Stimulated activated naive B cell treated with anti-CD40 and anti-IgM and Interleukin-4, amounts not matched to agents 10 μg/mL and 1 μg/mL and 100 μg/mL, for 72 hours (primary cell): ENCODE measurements at regions not wholly inside any gene's neighbourhood (a gene's known extent, or its start where the extent isn't known, plus 50 kb on each side); places are given as distances from the start of the nearest gene placed in this dataset.

ENCODE experiments used
- ATAC-seq, 2 donors: fragments of 150-1000 bp; cut with Tn5 transposase; replicated peaks; 2 replicates each; pipeline ENCODE4 v1.10.0; 2021; ENCODE audit warnings: moderate library complexity in 1 of 2
- DNase-seq: peaks from one replicate; pipeline ENCODE4 v3.0.0; 2021
- H3K27ac Mint-ChIP-seq: one replicate; pipeline ENCODE4 v1.8.0; 2022; ENCODE audit warnings: mild to moderate bottlenecking, mixed read lengths
- H3K27me3 Mint-ChIP-seq, 2 donors: one replicate each; pipeline ENCODE4 v1.8.0; 2022; ENCODE audit warnings: mixed read lengths in 2 of 2
- H3K36me3 Mint-ChIP-seq, 2 donors: one replicate each; pipeline ENCODE4 v1.8.0; 2022; ENCODE audit warnings: mixed read lengths in 2 of 2, mild to moderate bottlenecking in 1 of 2
- H3K4me1 Mint-ChIP-seq, 2 donors: one replicate each; pipeline ENCODE4 v1.8.0; 2022; ENCODE audit warnings: mixed read lengths in 2 of 2, mild to moderate bottlenecking in 1 of 2
- H3K4me3 Mint-ChIP-seq, 2 donors: one replicate each; pipeline ENCODE4 v1.8.0; 2022; ENCODE audit warnings: mild to moderate bottlenecking in 2 of 2, mixed read lengths in 2 of 2, moderate library complexity in 1 of 2
- H3K9me3 Mint-ChIP-seq, 2 donors: one replicate each; pipeline ENCODE4 v1.8.0; 2022; ENCODE audit warnings: mixed read lengths in 2 of 2, mild to moderate bottlenecking in 1 of 2

GRCh38 chr16:13856398-13856797, 63.6 kb upstream of the ERCC4 start:
- H3K27ac Mint-ChIP-seq, result no peak overlapping the region
- ATAC-seq (no peak), DNase-seq (no peak)
- no peak overlapping the region for H3K4me3 Mint-ChIP-seq
- no peaks in the 10 kb centered on the region for H3K4me1 Mint-ChIP-seq
- H3K9me3 Mint-ChIP-seq, result peaks cover 2% of the 10 kb centered on the region in 2 donors
- peaks cover 25 to 30% of the 10 kb centered on the region in 2 donors for H3K27me3 Mint-ChIP-seq
- peaks cover 0 to 2% of the 10 kb centered on the region in 2 donors for H3K36me3 Mint-ChIP-seq

GRCh38 chr16:13856811-13857511, 63.0 kb upstream of the ERCC4 start:
- Mint-ChIP-seq H3K4me3 (no peak overlapping the region), H3K27me3 (peaks cover 22 to 30% of the 10 kb centered on the region in 2 donors), H3K9me3 (peaks cover 0 to 2% of the 10 kb centered on the region in 2 donors), H3K27ac (no peak overlapping the region), H3K36me3 (no peaks in the 10 kb centered on the region), H3K4me1 (no peaks in the 10 kb centered on the region)
- DNase-seq, result no peak
- no peak for ATAC-seq

GRCh38 chr16:13858873-13859580, 60.9 kb upstream of the ERCC4 start:
- peaks cover 10 to 11% of the 10 kb centered on the region in 2 donors for H3K9me3 Mint-ChIP-seq
- no peak overlapping the region for H3K4me3 Mint-ChIP-seq
- no peak for DNase-seq
- no peaks in the 10 kb centered on the region for H3K4me1 Mint-ChIP-seq
- no peak overlapping the region for H3K27ac Mint-ChIP-seq
- peaks cover 25 to 30% of the 10 kb centered on the region in 2 donors for H3K27me3 Mint-ChIP-seq
- no peak for ATAC-seq
- peaks cover 1 to 3% of the 10 kb centered on the region in 2 donors for H3K36me3 Mint-ChIP-seq

GRCh38 chr16:13863075-13863765, 56.7 kb upstream of the ERCC4 start:
- Mint-ChIP-seq H3K4me3 (no peak overlapping the region), H3K9me3 (peaks cover 16 to 19% of the 10 kb centered on the region in 2 donors), H3K36me3 (peaks cover 4 to 7% of the 10 kb centered on the region in 2 donors), H3K27me3 (peaks cover 12 to 27% of the 10 kb centered on the region in 2 donors), H3K27ac (no peak overlapping the region), H3K4me1 (peaks cover 5 to 11% of the 10 kb centered on the region in 2 donors)
- ATAC-seq (no peak), DNase-seq (no peak)

GRCh38 chr16:13864689-13865088, 55.3 kb upstream of the ERCC4 start:
- H3K4me3 Mint-ChIP-seq, result peak overlapping the region in 1 of 2 donors; percentile 17
- ATAC-seq, result peak; percentile 73 to 77
- H3K27ac Mint-ChIP-seq, result peak overlapping the region; percentile 44
- H3K36me3 Mint-ChIP-seq, result peaks cover 4 to 7% of the 10 kb centered on the region in 2 donors
- peaks cover 16 to 19% of the 10 kb centered on the region in 2 donors for H3K9me3 Mint-ChIP-seq
- no peak for DNase-seq
- peaks cover 5 to 11% of the 10 kb centered on the region in 2 donors for H3K4me1 Mint-ChIP-seq
- peaks cover 16 to 37% of the 10 kb centered on the region in 2 donors for H3K27me3 Mint-ChIP-seq

GRCh38 chr16:13866073-13866472, 53.9 kb upstream of the ERCC4 start:
- Mint-ChIP-seq H3K36me3 (peaks cover 4 to 7% of the 10 kb centered on the region in 2 donors), H3K27me3 (peaks cover 16 to 36% of the 10 kb centered on the region in 2 donors), H3K9me3 (peaks cover 16 to 19% of the 10 kb centered on the region in 2 donors), H3K4me3 (no peak overlapping the region), H3K27ac (no peak overlapping the region), H3K4me1 (peaks cover 5 to 11% of the 10 kb centered on the region in 2 donors)
- DNase-seq (no peak), ATAC-seq (peak; percentile 62 to 66)
